HG02852 (cell line): ENCODE measurements at regions not wholly inside any gene's neighbourhood (a gene's known extent, or its start where the extent isn't known, plus 50 kb on each side); places are given as distances from the start of the nearest gene placed in this dataset.
"Not testable (repeated sequence)": the region's sequence is repeated elsewhere in the genome, so short reads cannot be mapped to it uniquely, and the experiment has no call there.

Experiments used
- ATAC-seq: cut with Tn5 transposase; IDR thresholded peaks from one replicate; pipeline ENCODE4 v1.9.1; 2021; ENCODE audit warnings: mild to moderate bottlenecking, moderate library complexity; ENCODE audit not compliant: unreplicated experiment

GRCh38 chr6:67608099-67608749 lies 1026.9 kb upstream of the ADGRB3 start:
- no peak for ATAC-seq

- no peak for ATAC-seq
These were observed 1027.9 kb upstream of the ADGRB3 start for GRCh38 chr6:67606906-67607828.

GRCh38 chr6:67594366-67594765 lies 1040.7 kb upstream of the ADGRB3 start:
- no peak for ATAC-seq

GRCh38 chr6:67593247-67593646 lies 1041.8 kb upstream of the ADGRB3 start:
- no peak for ATAC-seq

GRCh38 chr6:67591910-67592309 lies 1043.2 kb upstream of the ADGRB3 start:
- no peak for ATAC-seq

GRCh38 chr6:67567842-67568241 lies 1067.2 kb upstream of the ADGRB3 start:
- ATAC-seq = no peak

- no peak for ATAC-seq
These were observed 1071.4 kb upstream of the ADGRB3 start for GRCh38 chr6:67563671-67564070.

- no peak for ATAC-seq
These were observed 1075.0 kb upstream of the ADGRB3 start for GRCh38 chr6:67560068-67560467.

- no peak for ATAC-seq
These were observed 1076.1 kb upstream of the ADGRB3 start for GRCh38 chr6:67558985-67559384.

GRCh38 chr6:67544851-67545452 lies 1090.1 kb upstream of the ADGRB3 start:
- ATAC-seq = no peak

- no peak for ATAC-seq
These were observed 1093.5 kb upstream of the ADGRB3 start for GRCh38 chr6:67541586-67541985.

GRCh38 chr6:67538032-67538431 lies 1097.0 kb upstream of the ADGRB3 start:
- ATAC-seq = no peak

GRCh38 chr6:67535946-67536345 lies 1099.1 kb upstream of the ADGRB3 start:
- ATAC-seq = no peak

- no peak for ATAC-seq
These were observed 1128.7 kb upstream of the ADGRB3 start for GRCh38 chr6:67506352-67506751.

- no peak for ATAC-seq
These were observed 1133.3 kb upstream of the ADGRB3 start for GRCh38 chr6:67501755-67502154.

- no peak for ATAC-seq
These were observed 1137.3 kb upstream of the ADGRB3 start for GRCh38 chr6:67497749-67498148.

GRCh38 chr6:67496191-67496590 lies 1138.9 kb upstream of the ADGRB3 start:
- no peak for ATAC-seq

GRCh38 chr6:67493682-67494081 lies 1141.4 kb upstream of the ADGRB3 start:
- ATAC-seq = no peak

GRCh38 chr6:67475700-67476099 lies 1159.4 kb upstream of the ADGRB3 start:
- ATAC-seq = no peak

GRCh38 chr6:67467341-67467740 lies 1167.7 kb upstream of the ADGRB3 start:
- ATAC-seq = no peak

- ATAC-seq = not testable (repeated sequence)
These were observed 1172.4 kb upstream of the ADGRB3 start for GRCh38 chr6:67462725-67463124.

- ATAC-seq = no peak
These were observed 1175.5 kb upstream of the ADGRB3 start for GRCh38 chr6:67459556-67459955.
